ENCODE measurements at regions not wholly inside any gene's neighbourhood (a gene's known extent, or its start where the extent isn't known, plus 50 kb on each side); places are given as distances from the start of the nearest gene placed in this dataset.

DNA sequence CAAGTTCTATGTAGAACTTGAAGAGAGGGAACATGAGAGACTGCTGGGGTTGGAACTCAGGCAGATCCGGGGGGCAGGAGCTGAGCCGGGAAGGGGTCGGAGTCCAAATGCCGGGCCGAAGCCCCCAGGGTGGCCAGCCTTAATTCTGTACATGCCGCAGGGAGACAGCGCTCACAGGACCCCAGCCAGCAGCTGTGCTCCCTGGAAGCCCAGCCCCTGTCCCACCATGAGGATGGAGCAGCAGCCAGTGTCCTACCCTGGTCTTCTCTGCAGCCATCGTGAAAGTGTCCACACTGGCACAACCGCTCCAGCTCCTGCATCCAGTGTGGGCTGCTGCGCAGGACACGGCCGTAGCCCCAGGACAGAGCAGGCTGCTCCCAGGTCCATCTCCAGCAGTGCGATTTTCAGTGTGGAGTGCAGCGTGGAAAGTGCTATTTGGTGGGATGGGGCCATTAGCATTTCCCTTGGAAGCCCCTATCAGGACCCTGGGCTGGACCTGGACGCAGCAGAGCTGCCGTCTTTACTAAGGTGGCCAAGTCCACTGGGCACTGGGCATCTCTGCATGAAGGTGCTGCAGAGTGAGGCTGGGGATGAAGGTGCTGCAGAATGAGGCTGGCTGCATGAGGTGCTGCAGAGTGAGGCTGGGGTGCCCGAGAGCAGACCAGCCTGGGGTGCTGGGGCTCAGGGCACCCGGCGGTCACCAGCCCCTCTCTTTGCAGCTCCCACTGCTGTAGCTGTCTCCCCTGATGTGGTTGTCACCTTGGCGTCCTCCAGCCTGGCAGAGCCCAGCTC, 737.4 kb downstream of the BRD1 start:
- DNase-seq (ENCODE audit: low read depth), result no peak

DNA sequence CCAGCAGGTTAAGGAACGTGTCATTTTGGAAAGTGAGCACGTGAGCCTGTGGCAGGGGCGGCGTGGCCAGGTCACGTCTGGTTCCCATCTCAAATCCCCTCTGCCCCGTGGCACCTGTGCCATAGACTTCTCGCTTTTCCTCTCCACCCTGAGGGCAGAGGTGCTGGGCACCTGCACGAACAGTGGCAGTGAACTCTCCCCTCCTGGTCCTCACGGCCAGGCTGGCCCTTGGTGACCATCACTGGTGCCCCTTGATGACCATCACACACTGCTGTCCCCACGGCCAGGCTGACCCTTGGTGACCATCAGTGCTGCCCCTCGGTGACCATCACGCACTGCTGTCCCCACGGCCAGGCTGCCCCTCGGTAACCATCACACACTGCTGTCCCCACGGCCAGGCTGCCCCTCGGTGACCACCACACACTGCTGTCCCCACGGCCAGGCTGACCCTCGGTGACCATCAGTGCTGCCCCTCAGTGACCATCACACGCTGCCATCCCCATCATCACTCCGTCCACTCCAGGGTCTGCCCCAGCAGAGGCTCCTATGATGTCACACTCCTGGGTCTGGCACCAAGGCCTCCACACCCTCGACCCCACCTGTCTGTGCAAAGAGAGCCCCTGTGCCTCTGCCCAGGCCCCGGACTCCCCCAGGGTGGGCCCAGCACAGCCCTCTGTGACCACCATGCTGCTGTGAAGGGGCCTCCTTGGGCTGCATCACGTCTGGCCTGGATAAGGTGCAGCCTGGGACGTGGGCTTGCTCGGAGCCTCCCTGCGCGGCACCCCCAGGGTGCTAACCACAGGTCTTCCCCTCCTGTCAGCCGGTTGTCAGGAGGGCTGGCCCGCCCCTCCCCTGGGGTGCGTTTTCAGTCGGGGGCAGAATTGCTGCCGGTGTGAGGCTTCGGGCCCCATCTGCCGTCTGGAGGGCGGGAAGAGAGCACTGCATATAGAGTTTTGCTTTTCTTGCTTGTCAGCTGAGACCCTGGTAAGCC, 738.6 kb downstream of the BRD1 start:
- no peak for DNase-seq (ENCODE audit: low read depth)

DNA sequence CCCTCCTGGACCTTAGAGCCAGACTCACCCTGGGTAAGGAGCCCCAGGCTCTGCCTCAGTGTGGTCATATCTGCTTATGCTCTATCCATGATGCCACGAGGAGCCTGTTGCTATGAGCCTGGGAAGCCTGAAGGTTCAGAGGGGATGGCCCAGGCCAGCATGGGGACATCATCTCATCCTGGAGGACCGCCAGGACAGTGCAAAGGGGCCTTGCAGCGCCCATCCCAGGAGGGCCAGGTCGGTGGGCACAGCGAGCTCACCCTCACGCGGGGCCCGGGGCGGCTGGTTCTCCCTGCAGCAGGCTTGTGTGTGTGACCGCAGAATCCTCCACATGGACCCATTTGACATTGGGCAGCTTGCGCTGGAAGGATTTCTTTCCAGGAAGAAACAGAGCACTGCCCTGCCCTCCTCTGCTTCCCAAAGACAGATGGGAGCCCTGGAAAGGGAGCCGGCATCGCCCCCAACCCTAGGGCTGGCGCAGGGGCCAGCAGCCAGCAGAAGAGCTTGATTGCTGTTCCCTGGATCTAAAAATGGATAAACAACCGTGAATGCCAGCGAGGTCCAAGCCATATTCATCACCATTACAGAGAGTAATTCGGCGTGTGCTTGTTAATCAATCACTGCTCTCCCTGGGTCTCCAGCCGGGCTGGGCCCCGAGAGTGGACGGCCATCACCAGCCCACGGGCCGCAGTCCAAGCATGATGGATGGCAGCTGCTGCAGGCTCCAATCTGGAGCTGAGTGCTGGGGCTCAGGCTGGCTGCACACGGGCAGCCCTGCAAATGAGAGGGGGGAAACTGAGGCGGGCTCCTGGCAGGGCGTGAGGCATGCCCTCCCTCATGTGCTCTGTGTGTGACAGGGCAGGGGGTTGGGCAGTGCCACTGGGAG, 739.7 kb downstream of the BRD1 start:
- no peak for DNase-seq (ENCODE audit: low read depth)

GRCh38 chr22:49087198-49087597, 740.5 kb downstream of the BRD1 start:
- no peak for DNase-seq (ENCODE audit: low read depth)

GRCh38 chr22:49086606-49087157, 741.0 kb downstream of the BRD1 start:
- no peak for DNase-seq (ENCODE audit: low read depth)

DNA sequence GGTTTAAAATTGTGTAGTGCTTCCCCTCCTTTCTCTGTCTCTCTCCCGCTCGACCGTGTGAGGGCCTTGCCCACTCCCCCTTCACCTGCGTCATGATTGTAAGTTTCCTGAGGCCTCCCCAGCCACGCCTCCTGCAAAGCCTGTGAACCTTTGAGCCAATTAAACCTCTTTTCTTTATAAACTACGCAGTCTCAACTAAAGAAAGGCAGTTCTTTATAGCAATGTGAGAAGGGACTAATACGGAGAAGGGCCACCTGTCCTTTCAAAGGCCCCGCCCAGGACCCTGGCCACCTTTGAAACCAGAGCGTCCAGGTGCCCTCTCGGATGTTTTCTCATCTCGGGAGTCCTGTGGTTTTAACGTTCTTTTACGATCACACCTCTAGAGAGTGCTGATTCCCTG, 741.5 kb downstream of the BRD1 start:
- DNase-seq (ENCODE audit: low read depth), result no peak

DNA sequence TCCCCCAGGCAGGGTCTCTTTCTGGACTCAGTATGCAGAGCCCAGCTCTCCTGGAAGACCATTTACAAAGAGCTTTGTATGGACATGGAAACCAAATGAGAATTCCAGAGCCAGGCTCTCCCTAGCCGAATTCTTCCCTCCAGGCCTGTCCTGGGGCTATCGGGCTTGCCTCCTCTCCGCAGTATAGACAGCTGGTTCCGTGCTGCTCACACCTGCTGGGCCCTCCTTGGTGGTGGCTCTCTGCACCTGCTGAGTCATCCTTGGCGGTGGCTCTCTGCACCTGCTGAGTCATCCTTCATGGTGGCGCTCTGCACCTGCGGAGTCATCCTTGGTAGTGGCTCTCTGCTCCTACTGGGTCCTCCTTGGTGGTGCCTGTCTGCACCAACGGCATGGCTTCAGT, 743.5 kb downstream of the BRD1 start:
- no peak for DNase-seq (ENCODE audit: low read depth)

- DNase-seq (ENCODE audit: low read depth), result no peak
Measured at GRCh38 chr22:49083607-49084006, 744.1 kb downstream of the BRD1 start.

- DNase-seq (ENCODE audit: low read depth), result no peak
Measured at GRCh38 chr22:49082451-49082850, 745.2 kb downstream of the BRD1 start.

DNA sequence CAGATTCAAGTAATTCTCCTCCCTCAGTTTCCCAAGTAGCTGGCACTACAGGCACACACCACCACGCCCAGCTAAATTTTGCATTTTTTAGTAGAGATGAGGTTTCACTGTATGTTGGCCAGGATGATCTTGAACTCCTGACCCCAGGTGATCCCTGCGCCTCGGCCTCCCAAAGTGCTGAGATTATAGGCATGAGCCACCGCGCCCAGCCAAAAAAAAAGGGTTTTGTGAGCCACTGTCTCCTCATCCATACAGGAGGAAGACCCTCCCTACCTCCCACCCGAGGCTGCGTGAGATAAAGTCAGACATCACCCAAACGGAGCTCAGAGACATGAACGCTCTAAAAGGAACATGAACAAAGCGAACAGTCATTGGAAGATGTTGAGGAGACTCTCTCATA, 745.7 kb downstream of the BRD1 start:
- no peak for DNase-seq (ENCODE audit: low read depth)

DNA sequence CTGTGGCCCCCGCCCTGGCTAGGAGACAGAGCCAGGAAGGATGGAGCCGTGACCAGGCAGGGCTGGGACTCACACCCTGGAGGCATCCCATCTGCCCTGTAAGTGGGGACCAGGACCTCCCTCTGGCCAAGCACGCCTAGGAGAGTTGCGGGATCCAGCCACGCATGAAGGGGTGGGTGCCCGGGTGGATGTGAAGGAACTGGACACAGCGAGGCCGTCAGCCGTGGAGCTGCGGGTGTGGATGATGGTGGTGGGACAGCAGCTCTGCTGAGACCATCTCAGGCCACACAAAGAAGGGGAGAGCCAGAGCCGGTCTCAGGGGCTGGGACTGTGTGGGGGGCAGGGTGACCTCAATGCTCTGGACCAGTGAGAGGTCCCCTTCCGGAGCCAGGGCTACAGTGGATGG, 746.4 kb downstream of the BRD1 start:
- DNase-seq (ENCODE audit: low read depth), result no peak

DNA sequence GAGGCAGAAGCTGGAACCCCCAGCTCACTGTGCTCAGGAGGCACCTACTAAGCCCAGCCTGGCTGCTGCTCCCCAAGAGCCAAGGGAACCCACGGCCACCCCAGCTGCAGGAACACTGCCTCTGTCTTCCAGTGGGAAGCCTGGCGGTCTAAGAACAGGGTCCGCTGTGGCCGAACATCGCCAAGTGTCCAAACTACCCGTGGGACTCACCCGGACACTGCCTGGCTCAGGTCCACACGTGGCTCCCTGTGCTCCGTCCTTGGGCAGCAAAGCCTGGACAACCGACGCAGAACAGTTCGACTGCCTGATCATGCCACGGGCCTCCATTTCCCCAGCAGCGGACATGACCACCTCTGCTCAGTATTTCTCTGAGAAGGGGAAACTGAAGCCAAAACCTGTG, 747.0 kb downstream of the BRD1 start:
- no peak for DNase-seq (ENCODE audit: low read depth)

GRCh38 chr22:49079743-49080500, 747.8 kb downstream of the BRD1 start:
- no peak for DNase-seq (ENCODE audit: low read depth)

- DNase-seq (ENCODE audit: low read depth), result no peak
Measured at GRCh38 chr22:49079027-49079725, 748.5 kb downstream of the BRD1 start.

DNA sequence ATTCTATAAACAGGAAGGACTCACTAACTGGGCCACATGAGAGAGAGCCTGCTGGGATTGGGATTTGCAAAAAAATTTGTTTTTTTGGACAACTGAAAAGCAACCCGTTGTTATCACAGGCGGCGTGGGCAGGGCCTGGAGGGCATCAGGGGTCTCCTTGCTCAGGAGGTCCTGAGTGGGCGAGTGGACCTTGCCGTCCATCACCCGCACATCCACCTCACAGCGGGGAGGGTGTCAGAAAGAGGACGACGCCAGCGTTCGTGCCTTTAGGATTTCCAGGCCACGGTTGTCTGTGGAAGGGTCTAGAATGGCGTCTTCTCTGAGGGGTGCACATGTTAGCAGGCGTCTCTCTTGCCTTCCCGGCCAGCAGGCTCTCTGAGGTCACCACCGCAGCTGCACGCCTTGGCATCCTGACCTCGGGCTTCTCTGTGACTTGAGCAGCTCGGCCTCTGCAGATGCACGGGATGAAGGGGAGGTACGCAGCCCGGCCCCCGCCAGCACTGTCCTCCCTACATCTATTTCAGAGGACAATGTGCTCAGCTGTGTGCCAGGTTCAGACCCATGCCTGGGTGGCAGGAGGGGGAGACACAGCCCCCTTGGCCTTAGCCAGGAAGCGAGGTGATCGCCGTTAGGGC, 749.5 kb downstream of the BRD1 start:
- DNase-seq (ENCODE audit: low read depth), result no peak

GRCh38 chr22:49077586-49077985, 750.1 kb downstream of the BRD1 start:
- DNase-seq (ENCODE audit: low read depth), result no peak

GRCh38 chr22:49077036-49077393, 750.7 kb downstream of the BRD1 start:
- no peak for DNase-seq (ENCODE audit: low read depth)

DNA sequence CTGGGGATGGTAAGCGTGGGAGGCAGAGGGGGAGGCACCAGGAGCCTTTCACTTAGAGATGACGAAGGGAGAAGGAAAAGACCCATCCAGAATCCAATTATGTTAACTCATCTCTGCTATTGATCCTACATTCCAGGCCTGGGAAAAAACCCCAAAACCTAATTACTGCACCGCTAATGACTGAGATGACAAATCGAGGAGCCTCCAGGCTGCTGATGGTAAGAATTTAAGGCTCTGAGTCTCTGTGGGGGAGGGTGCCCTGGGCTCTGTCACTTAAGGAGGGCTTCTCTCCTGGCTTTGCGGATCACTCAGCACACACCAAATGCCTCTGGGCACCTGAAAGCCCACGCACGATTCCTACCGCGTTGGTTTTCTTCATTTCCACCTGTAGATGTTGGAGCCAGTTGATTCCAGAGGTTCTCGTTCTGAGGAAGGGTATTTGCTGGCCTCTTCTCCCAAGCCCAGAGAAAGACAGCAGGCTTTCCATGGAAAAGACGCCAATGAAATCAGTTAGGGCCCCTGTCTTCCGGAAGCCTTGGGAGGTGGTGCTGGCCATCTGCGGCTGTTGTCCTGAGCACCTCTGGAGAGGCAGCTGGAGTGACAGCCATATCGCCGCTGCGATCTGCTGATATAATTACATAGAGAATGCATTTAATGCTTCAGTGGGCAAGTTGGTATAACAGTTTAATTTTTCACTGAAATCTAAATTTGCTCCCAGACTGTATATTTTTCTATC, 751.2 kb downstream of the BRD1 start:
- DNase-seq (ENCODE audit: low read depth), result no peak

DNA sequence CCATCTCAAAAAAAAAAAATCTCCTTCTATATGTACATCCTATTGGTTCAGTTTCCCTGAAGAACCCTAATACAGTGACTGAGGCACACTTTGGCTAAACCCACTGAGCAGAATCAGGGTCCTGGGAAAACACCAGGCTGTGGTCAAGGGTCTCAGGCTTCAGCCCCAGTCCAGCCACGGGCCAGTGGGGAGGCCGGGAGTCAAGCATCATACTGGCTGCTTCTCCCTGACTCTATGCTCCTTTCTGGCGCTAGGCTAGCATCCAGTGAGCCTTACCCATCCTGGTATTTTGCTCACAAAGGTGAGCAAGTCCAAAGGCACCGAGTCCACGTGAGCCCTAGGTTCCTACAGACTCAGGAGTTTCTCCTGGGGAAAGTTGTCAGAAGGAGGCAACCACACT, 752.5 kb downstream of the BRD1 start:
- DNase-seq (ENCODE audit: low read depth), result no peak

Data from activated T-helper 1 cell treated with Interleukin-2 at 50 U/mL for 16 hours (primary cell).